Fibroblast of skin of scalp (primary cell): ENCODE measurements at regions not wholly inside any gene's neighbourhood (a gene's known extent, or its start where the extent isn't known, plus 50 kb on each side); places are given as distances from the start of the nearest gene placed in this dataset.
"Not testable (repeated sequence)": the region's sequence is repeated elsewhere in the genome, so short reads cannot be mapped to it uniquely, and the experiment has no call there.

Experiments used
- DNase-seq: peaks from one replicate; pipeline ENCODE4 v3.0.0-alpha.2; 2013

GRCh38 chr17:77558846-77559626 lies 399.5 kb upstream of the TNRC6C start:
- no peak for DNase-seq

DNA sequence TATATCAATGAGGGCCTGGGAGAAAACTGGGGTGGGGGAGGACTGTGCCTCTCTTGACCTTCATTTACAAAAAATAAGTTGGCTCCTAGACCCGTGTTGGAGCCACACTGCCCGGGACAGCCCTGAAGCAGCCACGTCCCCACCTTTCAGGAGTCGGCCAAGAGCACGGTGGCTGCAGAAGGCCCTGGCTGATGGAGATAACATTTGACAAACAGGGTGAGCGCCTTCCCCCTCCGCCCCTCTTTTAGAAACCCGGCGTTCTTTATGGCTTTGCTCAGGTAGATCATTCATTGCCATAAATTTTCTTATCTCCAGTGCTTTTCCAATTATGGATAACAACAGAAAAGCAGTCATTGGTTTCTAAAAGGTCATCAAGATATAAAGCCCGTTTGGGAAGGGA lies 398.1 kb upstream of the TNRC6C start:
- DNase-seq: no peak

- DNase-seq: no peak
Measured at GRCh38 chr17:77560841-77561240, 397.7 kb upstream of the TNRC6C start.

GRCh38 chr17:77562361-77562760 lies 396.1 kb upstream of the TNRC6C start:
- not testable (repeated sequence) for DNase-seq

DNA sequence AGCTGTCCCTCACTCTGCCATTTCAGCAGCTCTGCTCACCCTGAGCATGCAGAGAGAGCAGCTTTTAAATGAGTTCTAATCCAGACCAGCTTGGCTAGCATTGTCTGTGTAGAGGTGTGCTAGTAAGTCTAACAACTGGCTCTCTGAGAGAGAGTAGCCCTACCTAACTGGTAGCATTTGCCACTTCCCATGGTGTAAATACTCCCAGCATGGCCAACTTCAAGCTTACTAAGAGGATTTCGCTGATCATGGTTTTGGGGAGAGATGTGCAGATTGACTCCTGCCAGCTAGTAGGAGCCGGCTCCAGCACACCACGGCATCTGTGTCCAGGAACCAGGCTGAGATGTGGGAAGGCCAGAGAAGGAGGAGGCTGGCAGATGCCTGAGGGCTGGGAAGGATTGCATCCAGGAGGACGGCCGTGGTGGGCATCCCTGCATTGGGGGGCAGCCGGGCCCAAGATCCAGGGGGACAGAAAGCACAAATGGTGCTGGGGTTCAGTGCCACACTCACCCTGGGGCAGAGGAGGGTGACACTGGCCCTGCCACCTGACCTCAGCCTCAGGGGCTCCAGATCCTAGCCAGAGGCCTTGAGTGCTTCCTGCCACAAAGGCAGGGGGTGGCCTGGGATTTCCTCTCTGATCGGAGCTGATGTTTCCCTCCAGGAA lies 394.9 kb upstream of the TNRC6C start:
- no peak for DNase-seq

- no peak for DNase-seq
Measured at GRCh38 chr17:77564278-77564920, 394.1 kb upstream of the TNRC6C start.

DNA sequence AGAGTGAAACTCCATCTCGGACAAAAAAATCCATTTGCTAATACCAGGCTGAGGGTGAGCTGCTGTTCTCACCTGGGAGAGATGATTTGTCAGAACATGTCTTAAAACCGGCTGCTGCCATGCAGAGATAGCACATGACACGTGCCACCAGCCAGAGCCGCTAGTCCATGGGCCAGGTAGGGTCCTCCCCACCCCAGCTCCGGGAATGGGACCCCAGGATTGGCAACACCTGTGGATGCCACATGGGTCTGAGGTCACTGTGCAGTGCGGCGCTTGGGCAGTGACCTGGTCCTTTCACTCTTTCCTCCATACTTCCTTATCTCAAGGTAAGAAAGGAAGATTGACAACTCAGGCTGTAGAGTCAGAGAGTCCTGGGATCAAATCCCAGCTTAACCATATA lies 393.3 kb upstream of the TNRC6C start:
- no peak for DNase-seq

DNA sequence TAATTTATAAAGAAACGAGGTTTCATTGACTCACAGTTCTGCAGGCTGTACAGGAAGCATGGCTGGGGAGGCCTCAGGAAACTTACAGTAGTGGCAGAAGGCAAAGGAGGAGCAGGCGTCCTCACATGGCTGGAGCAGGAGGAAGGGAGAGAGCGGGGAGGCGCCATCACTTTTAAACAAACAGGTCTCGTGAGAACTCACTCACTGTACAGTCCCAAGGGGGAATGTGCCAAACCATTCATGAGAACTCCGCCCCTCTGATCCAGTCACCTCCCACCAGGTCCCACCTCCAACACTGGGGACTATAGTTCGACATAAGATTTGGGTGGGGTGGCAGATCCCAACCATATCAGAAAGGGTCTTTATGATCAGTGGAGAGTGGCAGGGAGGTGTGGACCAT lies 392.4 kb upstream of the TNRC6C start:
- DNase-seq: no peak

- no peak for DNase-seq
Measured at GRCh38 chr17:77566566-77567138, 391.9 kb upstream of the TNRC6C start.

DNA sequence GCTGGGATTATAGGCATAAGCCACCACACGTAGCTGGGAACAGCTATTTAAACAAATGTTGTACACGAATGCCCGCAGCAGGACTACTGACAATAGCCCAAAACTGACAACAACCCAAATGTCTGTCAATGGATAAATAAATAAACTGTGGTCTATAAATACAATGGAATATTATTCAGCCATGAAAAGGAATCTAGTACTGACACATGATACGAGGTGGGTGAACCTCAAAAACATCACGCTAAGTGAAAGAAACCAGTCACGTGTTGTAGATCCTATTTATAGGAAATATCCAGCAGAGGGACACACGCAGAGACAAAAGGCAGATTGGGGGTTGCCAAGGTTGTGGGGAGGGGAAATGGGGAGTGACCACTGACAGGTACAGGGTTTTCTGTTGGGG lies 390.0 kb upstream of the TNRC6C start:
- DNase-seq: no peak

GRCh38 chr17:77569846-77570564 lies 388.5 kb upstream of the TNRC6C start:
- no peak for DNase-seq

DNA sequence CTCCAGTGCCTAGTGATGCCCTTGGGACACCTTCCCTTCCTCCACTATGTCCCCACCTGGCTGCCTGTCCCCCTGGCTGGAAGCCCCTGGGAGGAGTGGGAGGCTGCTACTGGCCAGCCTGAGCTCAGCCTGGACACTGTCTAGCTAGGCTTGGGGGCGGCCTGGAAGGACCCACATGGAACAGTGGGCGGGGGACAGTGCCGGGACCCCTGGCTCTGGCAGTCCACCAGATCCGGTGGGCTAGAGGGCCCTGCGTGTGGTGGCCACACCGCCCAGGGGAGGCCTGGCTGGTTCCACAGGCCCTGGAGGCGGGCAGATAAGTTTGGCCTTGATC lies 388.0 kb upstream of the TNRC6C start:
- DNase-seq: no peak

- peak; percentile 26 for DNase-seq
Measured at GRCh38 chr17:77571155-77571981, 387.1 kb upstream of the TNRC6C start.

GRCh38 chr17:77572065-77572601 lies 386.4 kb upstream of the TNRC6C start:
- DNase-seq: no peak

DNA sequence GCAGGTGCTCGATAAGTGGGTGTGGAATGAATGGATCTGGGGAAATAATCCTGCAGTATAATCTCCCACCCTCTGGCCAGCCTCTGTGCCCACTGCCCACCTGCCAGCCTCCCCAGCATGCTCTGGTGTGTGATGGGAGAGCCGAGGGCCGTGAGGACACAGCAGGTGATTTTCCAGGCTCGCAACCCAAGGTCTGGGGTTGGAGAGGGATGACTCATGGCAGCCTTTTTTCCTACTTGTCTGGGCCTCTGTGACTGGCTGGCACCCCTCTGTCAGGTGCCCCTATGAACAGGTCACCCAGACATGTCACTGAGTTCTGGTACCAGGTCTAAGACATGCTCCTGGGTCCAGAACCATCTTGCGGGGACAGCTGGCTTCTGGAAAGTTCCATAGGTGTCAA lies 385.7 kb upstream of the TNRC6C start:
- no peak for DNase-seq

GRCh38 chr17:77577491-77577890 lies 381.0 kb upstream of the TNRC6C start:
- no peak for DNase-seq

DNA sequence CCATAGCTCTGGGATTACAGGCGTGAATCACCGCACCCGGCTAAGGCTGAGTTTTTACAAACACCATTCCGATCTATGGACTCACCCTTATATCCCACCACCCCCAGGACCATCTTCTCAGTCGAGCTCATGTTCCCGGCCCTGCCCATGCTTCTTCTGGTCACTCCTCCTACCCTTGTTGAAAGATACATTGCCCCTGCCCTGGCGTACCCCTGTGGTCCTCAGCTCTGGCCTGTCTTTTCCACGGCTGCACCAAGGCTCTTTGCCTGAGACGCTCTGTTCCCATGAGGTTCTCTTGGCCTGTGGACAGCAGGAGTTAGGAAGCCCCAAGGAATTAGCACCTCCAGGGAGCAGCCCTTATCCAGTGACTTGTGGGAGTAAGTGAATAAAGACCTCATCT lies 379.4 kb upstream of the TNRC6C start:
- DNase-seq: no peak

DNA sequence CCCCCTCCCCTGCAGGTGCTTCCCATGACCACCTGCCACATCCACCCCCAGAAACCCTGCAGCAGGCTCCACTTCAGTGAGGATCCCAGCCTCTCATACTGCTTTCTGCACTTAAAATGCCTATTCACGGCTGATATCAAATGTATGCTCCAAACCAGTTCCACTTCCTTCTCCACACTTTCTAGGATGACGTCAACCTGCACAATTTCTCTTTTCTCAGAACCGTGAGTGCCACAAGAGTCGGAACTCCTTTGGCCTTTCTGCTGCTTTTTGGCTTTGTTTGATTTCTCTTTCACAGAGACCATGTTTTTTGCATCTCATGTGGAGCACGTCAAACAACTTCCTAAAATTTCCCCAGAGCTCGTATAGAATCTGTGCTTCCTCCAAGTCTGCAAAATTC lies 378.8 kb upstream of the TNRC6C start:
- DNase-seq: no peak

DNA sequence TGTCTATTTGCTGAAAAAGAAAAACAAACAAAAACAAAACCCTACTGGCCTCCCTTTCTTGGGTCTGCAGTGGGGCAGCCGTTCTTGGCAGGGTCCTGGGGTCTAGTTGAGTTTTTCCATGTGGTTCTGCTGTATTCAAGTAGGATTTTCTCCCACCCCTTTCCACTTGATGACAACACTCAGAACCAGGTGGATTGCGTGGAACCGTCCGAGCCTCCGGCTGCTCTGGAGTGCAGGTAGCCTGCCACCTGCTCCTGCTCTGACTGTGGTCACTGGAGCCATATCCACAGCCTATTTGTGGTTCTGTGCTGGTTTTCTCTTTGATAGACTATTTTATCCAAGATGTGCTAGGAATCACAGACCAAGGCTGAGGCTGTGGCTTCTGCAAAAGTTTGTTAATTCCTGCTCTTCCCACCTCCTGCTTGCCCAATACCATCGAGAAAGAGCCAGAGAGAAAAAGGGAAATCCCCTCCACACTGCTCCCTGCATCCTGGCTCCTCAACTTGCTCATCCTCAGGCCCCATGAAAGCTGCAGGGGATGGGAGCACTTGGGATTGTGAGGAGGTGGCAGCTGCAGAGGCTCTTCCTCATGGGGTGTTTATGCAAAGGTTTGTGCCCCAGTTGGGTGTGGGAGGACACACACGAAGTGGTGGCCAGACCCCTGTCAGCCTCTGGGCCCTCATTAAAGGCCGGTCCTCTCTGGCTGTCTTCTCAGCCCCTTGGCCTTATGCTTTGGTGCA lies 377.8 kb upstream of the TNRC6C start:
- DNase-seq: no peak

GRCh38 chr17:77581480-77581879 lies 377.0 kb upstream of the TNRC6C start:
- peak; percentile 33 for DNase-seq
